HEK293 (cell line): ENCODE measurements at regions not wholly inside any gene's neighbourhood (a gene's known extent, or its start where the extent isn't known, plus 50 kb on each side); places are given as distances from the start of the nearest gene placed in this dataset.

Source experiments
- CTCF ChIA-PET: fragments of 350-600 bp; formaldehyde crosslinking; extraction: SDS; loops from one replicate; lab custom pipeline; 2021; ENCODE audit warnings: antibody characterized with exemption; lab: Yijun Ruan, JAX
- POLR2A ChIA-PET: fragments of 300-600 bp; formaldehyde crosslinking; extraction: SDS; loops from one replicate; lab custom pipeline; 2020; ENCODE audit warnings: antibody characterized with exemption, inconsistent platforms; lab: Yijun Ruan, JAX
- H3K27ac ChIP-seq: fragments of 200-500 bp; sonication (Bioruptor generic); 2 replicates; pipeline ENCODE4 v1.5.1; 2014; ENCODE audit warnings: low read depth, low read length, control low read depth, inconsistent platforms; ENCODE audit errors: extremely low read depth
- H3K36me3 ChIP-seq, 2 experiments: fragments of 200-500 bp in 1 of 2; sonication (Bioruptor generic) in 1 of 2; 1 replicate in 1 of 2; 2 replicates in 1 of 2; pipeline ENCODE4 v1.5.1; 2014 to 2017; ENCODE audit warnings: inconsistent platforms in 2 of 2, low read length in 2 of 2; ENCODE audit not compliant: control insufficient read depth in 2 of 2, insufficient read depth in 1 of 2
- H3K4me1 ChIP-seq: fragments of 200-500 bp; sonication (Bioruptor generic); 2 replicates; pipeline ENCODE4 v1.5.1; 2014; ENCODE audit warnings: mild to moderate bottlenecking, low read length, inconsistent platforms; ENCODE audit not compliant: control insufficient read depth, insufficient read depth
- H3K4me3 ChIP-seq: 2 replicates; pipeline ENCODE4 v1.5.1; 2011; ENCODE audit warnings: low read depth, mild to moderate bottlenecking, control low read depth, low read length, moderate library complexity
- H3K9me3 ChIP-seq: fragments of 200-500 bp; sonication (Bioruptor generic); 2 replicates; pipeline ENCODE4 v1.5.1; 2014; ENCODE audit warnings: low read depth, low read length, inconsistent platforms; ENCODE audit not compliant: control insufficient read depth, insufficient read depth
- REPIN1 ChIP-seq: fragments of 450-650 bp; formaldehyde crosslinking; IDR thresholded peaks from 2 replicates; pipeline ENCODE4 v1.5.1; 2017; ENCODE audit warnings: missing biosample characterization, missing genetic modification characterization, low read depth
- ZBTB11 ChIP-seq: fragments of 450-650 bp; formaldehyde crosslinking; conservative IDR thresholded peaks from 2 replicates; pipeline ENCODE4 v1.5.1; 2016; ENCODE audit warnings: low read depth, missing biosample characterization, missing genetic modification characterization
- ZBTB26 ChIP-seq: fragments of 450-650 bp; formaldehyde crosslinking; optimal IDR thresholded peaks from 2 replicates; pipeline ENCODE3; 2016; ENCODE audit warnings: missing biosample characterization, mild to moderate bottlenecking, missing genetic modification characterization
- ZIC2 ChIP-seq: fragments of 450-650 bp; formaldehyde crosslinking; IDR thresholded peaks from 2 replicates; pipeline ENCODE4 v1.5.1; 2016; ENCODE audit warnings: missing biosample characterization, missing genetic modification characterization
- ZNF121 ChIP-seq: fragments of 450-650 bp; formaldehyde crosslinking; IDR thresholded peaks from 2 replicates; pipeline ENCODE4 v1.5.1; 2016; ENCODE audit warnings: missing biosample characterization, missing genetic modification characterization
- ZNF266 ChIP-seq: fragments of 450-650 bp; formaldehyde crosslinking; IDR thresholded peaks from 2 replicates; pipeline ENCODE4 v1.5.1; 2016; ENCODE audit warnings: missing biosample characterization, missing genetic modification characterization, low read depth
- ZNF48 ChIP-seq: fragments of 450-650 bp; formaldehyde crosslinking; IDR thresholded peaks from 2 replicates; pipeline ENCODE4 v1.5.1; 2016; ENCODE audit warnings: missing biosample characterization, missing genetic modification characterization
- ZNF510 ChIP-seq: fragments of 450-650 bp; formaldehyde crosslinking; IDR thresholded peaks from 2 replicates; pipeline ENCODE4 v1.5.1; 2018; ENCODE audit warnings: mild to moderate bottlenecking, missing genetic modification characterization, missing biosample characterization; ENCODE audit not compliant: insufficient replicate concordance
- ZNF645 ChIP-seq: fragments of 450-650 bp; formaldehyde crosslinking; IDR thresholded peaks from 2 replicates; pipeline ENCODE4; 2016; ENCODE audit warnings: missing biosample characterization, missing genetic modification characterization
- ZSCAN4 ChIP-seq: fragments of 450-650 bp; formaldehyde crosslinking; IDR thresholded peaks from 2 replicates; pipeline ENCODE4 v1.5.1; 2017; ENCODE audit warnings: missing biosample characterization, missing genetic modification characterization
- ZXDB ChIP-seq: fragments of 450-650 bp; formaldehyde crosslinking; IDR thresholded peaks from 2 replicates; pipeline ENCODE4 v1.5.1; 2016; ENCODE audit warnings: missing biosample characterization, missing genetic modification characterization
- TF ChIP-seq, protein P1 (sequence below): fragments of 450-650 bp; formaldehyde crosslinking; IDR thresholded peaks from 2 replicates; pipeline ENCODE4 v1.5.1; 2016; ENCODE audit warnings: missing biosample characterization, missing genetic modification characterization
- TF ChIP-seq, protein P2 (sequence below): fragments of 450-650 bp; formaldehyde crosslinking; IDR thresholded peaks from 2 replicates; pipeline ENCODE4 v1.5.1; 2017; ENCODE audit warnings: missing biosample characterization, missing genetic modification characterization
- TF ChIP-seq, protein P3 (sequence below): fragments of 450-650 bp; formaldehyde crosslinking; IDR thresholded peaks from 2 replicates; pipeline ENCODE4 v1.5.1; 2016; ENCODE audit warnings: missing biosample characterization, missing genetic modification characterization
- TF ChIP-seq, protein P4 (sequence below): fragments of 450-650 bp; formaldehyde crosslinking; IDR thresholded peaks from 2 replicates; pipeline ENCODE4 v1.5.1; 2016; ENCODE audit warnings: missing biosample characterization, missing genetic modification characterization
- TF ChIP-seq, protein P5 (sequence below): fragments of 450-650 bp; formaldehyde crosslinking; IDR thresholded peaks from 2 replicates; pipeline ENCODE4 v1.5.1; 2016; ENCODE audit warnings: missing biosample characterization, missing genetic modification characterization

- TF ChIP-seq ZSCAN4 (tag by site-specific recombination) = no peak
- TF ChIP-seq ZXDB (tag by site-specific recombination) = no peak
- TF ChIP-seq ZNF121 (tag by site-specific recombination) = no peak
- no peak for TF ChIP-seq ZBTB26
Observed at GRCh38 chrX:40508560-40508959, 72.2 kb upstream of the ATP6AP2 start (continued).

DNA sequence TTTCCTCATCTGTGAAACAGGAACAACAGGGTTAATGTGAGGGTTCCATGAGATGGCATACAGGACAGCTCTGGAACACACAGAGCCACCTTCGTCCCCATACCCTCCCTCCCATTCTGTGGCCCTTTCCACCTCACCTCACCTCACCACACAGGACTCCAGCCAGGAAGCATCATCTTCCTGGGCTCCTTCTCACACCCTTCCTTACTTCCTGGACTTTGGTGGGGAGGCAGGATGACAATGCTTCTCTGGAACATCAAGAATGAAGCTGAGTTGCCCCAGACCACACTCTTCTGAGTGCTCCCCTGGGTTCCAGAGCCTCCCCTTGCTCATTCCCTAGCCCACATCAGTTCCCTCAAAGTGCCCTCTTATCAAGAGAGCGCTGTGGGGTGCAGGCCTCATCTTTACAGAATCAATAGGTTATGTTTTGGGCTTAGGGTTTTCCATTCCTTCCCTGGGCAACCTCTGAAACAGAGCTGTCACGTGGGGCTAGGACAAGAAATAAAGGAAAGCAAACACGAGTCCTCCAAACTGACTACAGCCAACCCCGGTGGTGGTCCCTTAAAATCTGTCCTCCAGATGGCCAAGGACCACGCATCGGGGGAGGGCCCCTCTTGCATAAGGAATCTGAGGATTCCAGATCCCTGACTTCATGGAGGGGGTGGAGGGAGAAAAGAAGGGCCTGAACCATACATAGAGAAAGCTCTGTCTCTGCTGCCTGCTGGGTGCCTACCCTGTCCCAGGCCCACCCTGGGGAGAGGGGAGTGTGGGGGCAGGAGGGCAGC, 74.4 kb upstream of the ATP6AP2 start:
- H3K4me3 ChIP-seq = no peak overlapping the region
- no peaks in the 10 kb centered on the region for H3K36me3 ChIP-seq
- no peaks in the 10 kb centered on the region for H3K9me3 ChIP-seq
- ChIA-PET POLR2A (no interaction called here), CTCF (no interaction called here)
- no peaks in the 10 kb centered on the region for H3K4me1 ChIP-seq
- no peak overlapping the region for H3K27ac ChIP-seq
- TF ChIP-seq, protein P1, sequence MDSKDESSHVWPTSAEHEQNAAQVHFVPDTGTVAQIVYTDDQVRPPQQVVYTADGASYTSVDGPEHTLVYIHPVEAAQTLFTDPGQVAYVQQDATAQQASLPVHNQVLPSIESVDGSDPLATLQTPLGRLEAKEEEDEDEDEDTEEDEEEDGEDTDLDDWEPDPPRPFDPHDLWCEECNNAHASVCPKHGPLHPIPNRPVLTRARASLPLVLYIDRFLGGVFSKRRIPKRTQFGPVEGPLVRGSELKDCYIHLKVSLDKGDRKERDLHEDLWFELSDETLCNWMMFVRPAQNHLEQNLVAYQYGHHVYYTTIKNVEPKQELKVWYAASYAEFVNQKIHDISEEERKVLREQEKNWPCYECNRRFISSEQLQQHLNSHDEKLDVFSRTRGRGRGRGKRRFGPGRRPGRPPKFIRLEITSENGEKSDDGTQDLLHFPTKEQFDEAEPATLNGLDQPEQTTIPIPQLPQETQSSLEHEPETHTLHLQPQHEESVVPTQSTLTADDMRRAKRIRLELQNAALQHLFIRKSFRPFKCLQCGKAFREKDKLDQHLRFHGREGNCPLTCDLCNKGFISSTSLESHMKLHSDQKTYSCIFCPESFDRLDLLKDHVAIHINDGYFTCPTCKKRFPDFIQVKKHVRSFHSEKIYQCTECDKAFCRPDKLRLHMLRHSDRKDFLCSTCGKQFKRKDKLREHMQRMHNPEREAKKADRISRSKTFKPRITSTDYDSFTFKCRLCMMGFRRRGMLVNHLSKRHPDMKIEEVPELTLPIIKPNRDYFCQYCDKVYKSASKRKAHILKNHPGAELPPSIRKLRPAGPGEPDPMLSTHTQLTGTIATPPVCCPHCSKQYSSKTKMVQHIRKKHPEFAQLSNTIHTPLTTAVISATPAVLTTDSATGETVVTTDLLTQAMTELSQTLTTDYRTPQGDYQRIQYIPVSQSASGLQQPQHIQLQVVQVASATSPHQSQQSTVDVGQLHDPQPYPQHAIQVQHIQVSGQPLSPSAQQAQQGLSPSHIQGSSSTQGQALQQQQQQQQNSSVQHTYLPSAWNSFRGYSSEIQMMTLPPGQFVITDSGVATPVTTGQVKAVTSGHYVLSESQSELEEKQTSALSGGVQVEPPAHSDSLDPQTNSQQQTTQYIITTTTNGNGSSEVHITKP (tag by site-specific recombination) = no peak
- TF ChIP-seq REPIN1 (no peak), ZNF266 (tag by site-specific recombination) (no peak), ZNF48 (tag by site-specific recombination) (no peak), ZIC2 (no peak), ZBTB11 (tag by site-specific recombination) (no peak), ZNF510 (tag by site-specific recombination) (no peak), ZNF645 (tag by site-specific recombination) (no peak)
- TF ChIP-seq, protein P2, sequence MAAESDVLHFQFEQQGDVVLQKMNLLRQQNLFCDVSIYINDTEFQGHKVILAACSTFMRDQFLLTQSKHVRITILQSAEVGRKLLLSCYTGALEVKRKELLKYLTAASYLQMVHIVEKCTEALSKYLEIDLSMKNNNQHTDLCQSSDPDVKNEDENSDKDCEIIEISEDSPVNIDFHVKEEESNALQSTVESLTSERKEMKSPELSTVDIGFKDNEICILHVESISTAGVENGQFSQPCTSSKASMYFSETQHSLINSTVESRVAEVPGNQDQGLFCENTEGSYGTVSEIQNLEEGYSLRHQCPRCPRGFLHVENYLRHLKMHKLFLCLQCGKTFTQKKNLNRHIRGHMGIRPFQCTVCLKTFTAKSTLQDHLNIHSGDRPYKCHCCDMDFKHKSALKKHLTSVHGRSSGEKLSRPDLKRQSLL (tag by site-specific recombination) = no peak
- TF ChIP-seq, protein P3, sequence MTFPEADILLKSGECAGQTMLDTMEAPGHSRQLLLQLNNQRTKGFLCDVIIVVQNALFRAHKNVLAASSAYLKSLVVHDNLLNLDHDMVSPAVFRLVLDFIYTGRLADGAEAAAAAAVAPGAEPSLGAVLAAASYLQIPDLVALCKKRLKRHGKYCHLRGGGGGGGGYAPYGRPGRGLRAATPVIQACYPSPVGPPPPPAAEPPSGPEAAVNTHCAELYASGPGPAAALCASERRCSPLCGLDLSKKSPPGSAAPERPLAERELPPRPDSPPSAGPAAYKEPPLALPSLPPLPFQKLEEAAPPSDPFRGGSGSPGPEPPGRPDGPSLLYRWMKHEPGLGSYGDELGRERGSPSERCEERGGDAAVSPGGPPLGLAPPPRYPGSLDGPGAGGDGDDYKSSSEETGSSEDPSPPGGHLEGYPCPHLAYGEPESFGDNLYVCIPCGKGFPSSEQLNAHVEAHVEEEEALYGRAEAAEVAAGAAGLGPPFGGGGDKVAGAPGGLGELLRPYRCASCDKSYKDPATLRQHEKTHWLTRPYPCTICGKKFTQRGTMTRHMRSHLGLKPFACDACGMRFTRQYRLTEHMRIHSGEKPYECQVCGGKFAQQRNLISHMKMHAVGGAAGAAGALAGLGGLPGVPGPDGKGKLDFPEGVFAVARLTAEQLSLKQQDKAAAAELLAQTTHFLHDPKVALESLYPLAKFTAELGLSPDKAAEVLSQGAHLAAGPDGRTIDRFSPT (tag by site-specific recombination) = no peak
- TF ChIP-seq, protein P4, sequence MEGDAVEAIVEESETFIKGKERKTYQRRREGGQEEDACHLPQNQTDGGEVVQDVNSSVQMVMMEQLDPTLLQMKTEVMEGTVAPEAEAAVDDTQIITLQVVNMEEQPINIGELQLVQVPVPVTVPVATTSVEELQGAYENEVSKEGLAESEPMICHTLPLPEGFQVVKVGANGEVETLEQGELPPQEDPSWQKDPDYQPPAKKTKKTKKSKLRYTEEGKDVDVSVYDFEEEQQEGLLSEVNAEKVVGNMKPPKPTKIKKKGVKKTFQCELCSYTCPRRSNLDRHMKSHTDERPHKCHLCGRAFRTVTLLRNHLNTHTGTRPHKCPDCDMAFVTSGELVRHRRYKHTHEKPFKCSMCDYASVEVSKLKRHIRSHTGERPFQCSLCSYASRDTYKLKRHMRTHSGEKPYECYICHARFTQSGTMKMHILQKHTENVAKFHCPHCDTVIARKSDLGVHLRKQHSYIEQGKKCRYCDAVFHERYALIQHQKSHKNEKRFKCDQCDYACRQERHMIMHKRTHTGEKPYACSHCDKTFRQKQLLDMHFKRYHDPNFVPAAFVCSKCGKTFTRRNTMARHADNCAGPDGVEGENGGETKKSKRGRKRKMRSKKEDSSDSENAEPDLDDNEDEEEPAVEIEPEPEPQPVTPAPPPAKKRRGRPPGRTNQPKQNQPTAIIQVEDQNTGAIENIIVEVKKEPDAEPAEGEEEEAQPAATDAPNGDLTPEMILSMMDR = no peak
- TF ChIP-seq, protein P5, sequence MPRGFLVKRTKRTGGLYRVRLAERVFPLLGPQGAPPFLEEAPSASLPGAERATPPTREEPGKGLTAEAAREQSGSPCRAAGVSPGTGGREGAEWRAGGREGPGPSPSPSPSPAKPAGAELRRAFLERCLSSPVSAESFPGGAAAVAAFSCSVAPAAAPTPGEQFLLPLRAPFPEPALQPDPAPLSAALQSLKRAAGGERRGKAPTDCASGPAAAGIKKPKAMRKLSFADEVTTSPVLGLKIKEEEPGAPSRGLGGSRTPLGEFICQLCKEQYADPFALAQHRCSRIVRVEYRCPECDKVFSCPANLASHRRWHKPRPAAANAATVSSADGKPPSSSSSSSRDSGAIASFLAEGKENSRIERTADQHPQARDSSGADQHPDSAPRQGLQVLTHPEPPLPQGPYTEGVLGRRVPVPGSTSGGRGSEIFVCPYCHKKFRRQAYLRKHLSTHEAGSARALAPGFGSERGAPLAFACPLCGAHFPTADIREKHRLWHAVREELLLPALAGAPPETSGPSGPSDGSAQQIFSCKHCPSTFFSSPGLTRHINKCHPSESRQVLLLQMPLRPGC (tag by site-specific recombination) = no peak
